Thyroid gland (tissue), 4 donors: ENCODE measurements at regions not wholly inside any gene's neighbourhood (a gene's known extent, or its start where the extent isn't known, plus 50 kb on each side); places are given as distances from the start of the nearest gene placed in this dataset.

Experiments
- CTCF ChIP-seq, 6 experiments: fragments of 200-600 bp in 3 of 6; fragments of 450-650 bp in 3 of 6; sonication (generic) in 3 of 6; IDR thresholded peaks; one replicate each; pipeline ENCODE4 v1.5.1; 2016 to 2019; ENCODE audit warnings: antibody characterized with exemption in 6 of 6, mild to moderate bottlenecking in 2 of 6, inconsistent platforms in 1 of 6, moderate library complexity in 1 of 6
- POLR2A ChIP-seq, 2 donors: fragments of 450-650 bp; IDR thresholded peaks; one replicate each; pipeline ENCODE4 v1.6.1; 2017; ENCODE audit warnings: antibody characterized with exemption in 2 of 2, mild to moderate bottlenecking in 2 of 2, moderate library complexity in 1 of 2

GRCh38 chr11:81819462-81819861, 914.2 kb downstream of the FAM181B start:
- TF ChIP-seq CTCF (IDR thresholded peaks at IDR 0.05), result no peak
- no peak for TF ChIP-seq POLR2A (IDR thresholded peaks at IDR 0.05)
